GM23338 (cell line): ENCODE measurements at regions not wholly inside any gene's neighbourhood (a gene's known extent, or its start where the extent isn't known, plus 50 kb on each side); places are given as distances from the start of the nearest gene placed in this dataset.

Source experiments
- ATAC-seq: fragments of 200-7000 bp; cut with Tn5 transposase; 3 replicates; pipeline ENCODE4 v1.9.1; 2020
- DNase-seq: peaks from one replicate; pipeline ENCODE4 v3.0.0-alpha.2; 2015; ENCODE audit warnings: low spot score
- H2AFZ ChIP-seq: fragments of 200-600 bp; sonication (generic); 2 replicates; pipeline ENCODE4 v1.8.0; 2016; ENCODE audit warnings: antibody characterized with exemption, mild to moderate bottlenecking, moderate library complexity
- H3F3A ChIP-seq: fragments of 200-600 bp; sonication (generic); replicated peaks from 2 replicates; pipeline ENCODE4 v1.8.0; 2017; ENCODE audit warnings: antibody characterized with exemption, mixed run types, low read depth
- H3K27ac ChIP-seq: fragments of 200-600 bp; sonication (generic); 2 replicates; pipeline ENCODE4 v1.6.1; 2016; ENCODE audit warnings: low read depth
- H3K27me3 ChIP-seq: fragments of 200-600 bp; sonication (generic); 2 replicates; pipeline ENCODE4 v1.8.0; 2016; ENCODE audit warnings: mild to moderate bottlenecking, mixed run types, moderate library complexity; ENCODE audit not compliant: insufficient read depth
- H3K36me3 ChIP-seq: fragments of 200-600 bp; sonication (generic); 2 replicates; pipeline ENCODE4 v1.8.0; 2016; ENCODE audit warnings: mild to moderate bottlenecking; ENCODE audit not compliant: insufficient read depth
- H3K4me1 ChIP-seq: fragments of 200-600 bp; sonication (generic); 2 replicates; pipeline ENCODE4 v1.8.0; 2016; ENCODE audit warnings: mild to moderate bottlenecking, moderate library complexity; ENCODE audit not compliant: insufficient read depth
- H3K4me2 ChIP-seq: fragments of 200-600 bp; sonication (generic); 2 replicates; pipeline ENCODE4 v1.7.1; 2017; ENCODE audit warnings: mixed run types
- H3K4me3 ChIP-seq: fragments of 200-600 bp; sonication (generic); 2 replicates; pipeline ENCODE4 v1.6.1; 2016; ENCODE audit warnings: mixed run types
- H3K79me2 ChIP-seq: fragments of 200-600 bp; sonication (generic); replicated peaks from 2 replicates; pipeline ENCODE4 v1.8.0; 2017; ENCODE audit warnings: mild to moderate bottlenecking; ENCODE audit not compliant: insufficient read depth
- H3K9me2 ChIP-seq: fragments of 200-600 bp; sonication (generic); 2 replicates; pipeline ENCODE4 v1.8.0; 2017; ENCODE audit not compliant: insufficient read depth
- H4K20me1 ChIP-seq: fragments of 200-600 bp; sonication (generic); replicated peaks from 2 replicates; pipeline ENCODE4 v1.8.0; 2017; ENCODE audit warnings: mild to moderate bottlenecking; ENCODE audit not compliant: insufficient read depth
- H3K27ac Mint-ChIP-seq: 2 replicates; pipeline ENCODE4 v1.8.0; 2020; ENCODE audit warnings: inconsistent platforms, mild to moderate bottlenecking, moderate library complexity, mixed read lengths
- H3K27me3 Mint-ChIP-seq: 3 replicates; pipeline ENCODE4 v1.8.0; 2022; ENCODE audit warnings: low read depth, mild to moderate bottlenecking, moderate library complexity, mixed read lengths, inconsistent platforms; ENCODE audit not compliant: insufficient read depth, poor library complexity
- H3K36me3 Mint-ChIP-seq: 3 replicates; pipeline ENCODE4 v1.8.0; 2021; ENCODE audit warnings: low read depth, mild to moderate bottlenecking, inconsistent platforms, moderate library complexity, mixed read lengths
- H3K4me1 Mint-ChIP-seq: 3 replicates; pipeline ENCODE4 v1.8.0; 2020; ENCODE audit warnings: mild to moderate bottlenecking, inconsistent platforms, mixed read lengths
- H3K4me3 Mint-ChIP-seq: 3 replicates; pipeline ENCODE4 v1.8.0; 2021; ENCODE audit warnings: moderate library complexity, mild to moderate bottlenecking, inconsistent platforms, mixed read lengths
- H3K9me3 Mint-ChIP-seq: 3 replicates; pipeline ENCODE4 v1.8.0; 2020; ENCODE audit warnings: moderate library complexity, mild to moderate bottlenecking, inconsistent platforms, mixed read lengths
- CTCF ChIP-seq, 2 experiments: fragments of 200-600 bp in 1 of 2; sonication (generic) in 1 of 2; conservative IDR thresholded peaks; 2 replicates each; pipeline versions ENCODE4 v1.5.1 to v1.6.1; 2016 to 2017; ENCODE audit warnings: antibody characterized with exemption in 2 of 2, low read depth in 2 of 2, mild to moderate bottlenecking in 2 of 2, moderate library complexity in 1 of 2
- EZH2 ChIP-seq: fragments of 200-600 bp; sonication (generic); IDR thresholded peaks from one replicate; pipeline ENCODE4 v1.8.0; 2017; ENCODE audit warnings: antibody characterized with exemption, mild to moderate bottlenecking, low read depth; ENCODE audit not compliant: unreplicated experiment
- EZH2phosphoT487 ChIP-seq: fragments of 200-600 bp; sonication (generic); IDR thresholded peaks from one replicate; pipeline ENCODE4 v1.8.1; 2018; ENCODE audit warnings: antibody characterized with exemption; ENCODE audit not compliant: unreplicated experiment
- JUNB ChIP-seq: IDR thresholded peaks from one replicate; pipeline ENCODE4 v1.6.1; 2016; ENCODE audit warnings: antibody characterized with exemption; ENCODE audit not compliant: unreplicated experiment
- POLR2AphosphoS5 ChIP-seq: IDR thresholded peaks from 2 replicates; pipeline ENCODE4 v1.6.1; 2016; ENCODE audit warnings: antibody characterized with exemption, low read depth
- REST ChIP-seq: IDR thresholded peaks from one replicate; pipeline ENCODE4 v1.6.1; 2018; ENCODE audit warnings: antibody characterized with exemption; ENCODE audit not compliant: unreplicated experiment
- STAT1 ChIP-seq: IDR thresholded peaks from one replicate; pipeline ENCODE4 v1.6.1; 2016; ENCODE audit warnings: antibody characterized with exemption; ENCODE audit not compliant: unreplicated experiment
- ZNF114 ChIP-seq: fragments of 250-450 bp; sonication (Bioruptor Pico); IDR thresholded peaks from 2 replicates; pipeline ENCODE4 v1.5.0; 2020; ENCODE audit warnings: mild to moderate bottlenecking, moderate library complexity
- ZNF331 ChIP-seq: fragments of 250-450 bp; sonication (Bioruptor Pico); IDR thresholded peaks from 2 replicates; pipeline ENCODE4 v1.5.0; 2020; ENCODE audit warnings: low read depth, mild to moderate bottlenecking, moderate library complexity
- ZNF462 ChIP-seq: fragments of 250-450 bp; sonication (Bioruptor Pico); IDR thresholded peaks from 2 replicates; pipeline ENCODE4 v1.5.0; 2020; ENCODE audit warnings: mild to moderate bottlenecking, moderate library complexity

- H3K36me3 Mint-ChIP-seq, result no peaks in the 10 kb centered on the region
- Histone ChIP-seq H3K4me1 (no peaks in the 10 kb centered on the region), H2AFZ (no peak overlapping the region), H3K27me3 (no peaks in the 10 kb centered on the region), H3K9me2 (no peaks in the 10 kb centered on the region), H4K20me1 (no peaks in the 10 kb centered on the region), H3K79me2 (no peaks in the 10 kb centered on the region), H3K36me3 (no peaks in the 10 kb centered on the region), H3K27ac (no peak overlapping the region), H3F3A (no peaks in the 10 kb centered on the region), H3K4me2 (no peak overlapping the region), H3K4me3 (no peak overlapping the region)
- no peak for ATAC-seq
- no peak overlapping the region for H3K27ac Mint-ChIP-seq
- no peak overlapping the region for H3K4me3 Mint-ChIP-seq
- DNase-seq, result no peak
- no peaks in the 10 kb centered on the region for H3K4me1 Mint-ChIP-seq
- no peaks in the 10 kb centered on the region for H3K27me3 Mint-ChIP-seq
- TF ChIP-seq EZH2phosphoT487 (no peak), JUNB (no peak), ZNF462 (CRISPR knock-in tag) (no peak), CTCF (conservative IDR thresholded peaks at IDR 0.05; ENCODE audit: low read depth in 2 of 2) (no peak), ZNF331 (CRISPR knock-in tag) (no peak), REST (no peak), STAT1 (no peak), POLR2AphosphoS5 (no peak), ZNF114 (CRISPR knock-in tag) (no peak), EZH2 (no peak)
- H3K9me3 Mint-ChIP-seq, result no peaks in the 10 kb centered on the region
These were observed 563.1 kb upstream of the FAM98A start for GRCh38 chr2:34162231-34162630.
